HG02763 (cell line): ENCODE measurements at regions not wholly inside any gene's neighbourhood (a gene's known extent, or its start where the extent isn't known, plus 50 kb on each side); places are given as distances from the start of the nearest gene placed in this dataset.

ENCODE experiments used
- ATAC-seq: cut with Tn5 transposase; IDR thresholded peaks from one replicate; pipeline ENCODE4 v1.9.1; 2021; ENCODE audit warnings: mild to moderate bottlenecking, moderate library complexity; ENCODE audit not compliant: unreplicated experiment

- no peak for ATAC-seq
Measured at GRCh38 chr5:3943859-3944258, 348.2 kb downstream of the IRX1 start.

- ATAC-seq = no peak
Measured at GRCh38 chr5:3944930-3945329, 349.3 kb downstream of the IRX1 start.

- no peak for ATAC-seq
Measured at GRCh38 chr5:3948838-3949237, 353.2 kb downstream of the IRX1 start.

- no peak for ATAC-seq
Measured at GRCh38 chr5:3954199-3954598, 358.6 kb downstream of the IRX1 start.

- no peak for ATAC-seq
Measured at GRCh38 chr5:3954633-3955032, 359.0 kb downstream of the IRX1 start.

GRCh38 chr5:3957658-3958057 lies 362.0 kb downstream of the IRX1 start:
- no peak for ATAC-seq

- ATAC-seq = no peak
Measured at GRCh38 chr5:3958389-3958788, 362.8 kb downstream of the IRX1 start.

- no peak for ATAC-seq
Measured at GRCh38 chr5:3962113-3962512, 366.5 kb downstream of the IRX1 start.

GRCh38 chr5:3963652-3964051 lies 368.0 kb downstream of the IRX1 start:
- ATAC-seq = no peak

- ATAC-seq = no peak
Measured at GRCh38 chr5:3980156-3980555, 384.5 kb downstream of the IRX1 start.

GRCh38 chr5:3987867-3988266 lies 392.2 kb downstream of the IRX1 start:
- ATAC-seq = no peak

GRCh38 chr5:3993856-3994473 lies 398.3 kb downstream of the IRX1 start:
- ATAC-seq = no peak

- no peak for ATAC-seq
Measured at GRCh38 chr5:3994628-3995027, 399.0 kb downstream of the IRX1 start.

GRCh38 chr5:3995954-3996619 lies 400.5 kb downstream of the IRX1 start:
- no peak for ATAC-seq

- no peak for ATAC-seq
Measured at GRCh38 chr5:3996707-3997336, 401.2 kb downstream of the IRX1 start.

- no peak for ATAC-seq
Measured at GRCh38 chr5:3997670-3998069, 402.0 kb downstream of the IRX1 start.

GRCh38 chr5:3999929-4000328 lies 404.3 kb downstream of the IRX1 start:
- no peak for ATAC-seq

- no peak for ATAC-seq
Measured at GRCh38 chr5:4001004-4001403, 405.4 kb downstream of the IRX1 start.

- no peak for ATAC-seq
Measured at GRCh38 chr5:4001758-4002533, 406.3 kb downstream of the IRX1 start.

- no peak for ATAC-seq
Measured at GRCh38 chr5:4005335-4005734, 409.7 kb downstream of the IRX1 start.

GRCh38 chr5:4007001-4007400 lies 411.4 kb downstream of the IRX1 start:
- no peak for ATAC-seq

- no peak for ATAC-seq
Measured at GRCh38 chr5:4011943-4012342, 416.3 kb downstream of the IRX1 start.
